ENCODE measurements at regions not wholly inside any gene's neighbourhood (a gene's known extent, or its start where the extent isn't known, plus 50 kb on each side); places are given as distances from the start of the nearest gene placed in this dataset.

- TF ChIP-seq CTCF (IDR thresholded peaks at IDR 0.05; ENCODE audit: control extremely low read depth, extremely low read depth, low read depth, missing control alignments), result no peak
- no peak for DNase-seq (ENCODE audit: extremely low spot score)
- ChIA-PET CTCF (interaction anchor here (1.0 to 1.3 kb wide), 2 partner anchors 17 to 1272 kb away, joined by 3 read pairs; no protein-coding TSS in a partner anchor), POLR2A (no interaction called here)
Measured at GRCh38 chr5:97495301-97495700, 312.3 kb upstream of the RIOK2 start.

- DNase-seq (ENCODE audit: extremely low spot score), result no peak
- no peak for TF ChIP-seq CTCF (IDR thresholded peaks at IDR 0.05; ENCODE audit: control extremely low read depth, extremely low read depth, low read depth, missing control alignments)
- ChIA-PET POLR2A (no interaction called here), CTCF (interaction anchor here (1.3 kb wide), 1 partner anchor 1272 kb away, joined by 3 read pairs; no protein-coding TSS in a partner anchor)
Measured at GRCh38 chr5:97496037-97496436, 313.0 kb upstream of the RIOK2 start.

- TF ChIP-seq CTCF (IDR thresholded peaks at IDR 0.05; ENCODE audit: control extremely low read depth, extremely low read depth, low read depth, missing control alignments), result no peak
- ChIA-PET POLR2A (no interaction called here), CTCF (interaction anchor here (0.9 to 2.3 kb wide), 4 partner anchors 13 to 268 kb away, joined by 3 to 6 read pairs (median 3); no protein-coding TSS in a partner anchor)
- DNase-seq (ENCODE audit: extremely low spot score), result no peak
Measured at GRCh38 chr5:97498657-97499056, 315.6 kb upstream of the RIOK2 start.

- CTCF ChIA-PET, result interaction anchor here (1.0 to 1.1 kb wide), 2 partner anchors 12 to 24 kb away, joined by 3 read pairs; no protein-coding TSS in a partner anchor
- DNase-seq (ENCODE audit: extremely low spot score), result no peak
- TF ChIP-seq CTCF (IDR thresholded peaks at IDR 0.05; ENCODE audit: control extremely low read depth, extremely low read depth, low read depth, missing control alignments), result no peak
- POLR2A ChIA-PET, result no interaction called here
Measured at GRCh38 chr5:97499605-97500004, 316.6 kb upstream of the RIOK2 start.

- DNase-seq (ENCODE audit: extremely low spot score), result no peak
- ChIA-PET CTCF (interaction anchor here (0.9 to 3.2 kb wide), 4 partner anchors 10 to 32 kb away, joined by 3 to 17 read pairs (median 4); no protein-coding TSS in a partner anchor), POLR2A (no interaction called here)
- no peak for TF ChIP-seq CTCF (IDR thresholded peaks at IDR 0.05; ENCODE audit: control extremely low read depth, extremely low read depth, low read depth, missing control alignments)
Measured at GRCh38 chr5:97501286-97501964, 318.4 kb upstream of the RIOK2 start.

- ChIA-PET POLR2A (no interaction called here), CTCF (interaction anchor here (0.9 to 3.2 kb wide), 4 partner anchors 10 to 32 kb away, joined by 3 to 17 read pairs (median 4); no protein-coding TSS in a partner anchor)
- DNase-seq (ENCODE audit: extremely low spot score), result no peak
- TF ChIP-seq CTCF (IDR thresholded peaks at IDR 0.05; ENCODE audit: control extremely low read depth, extremely low read depth, low read depth, missing control alignments), result no peak
Measured at GRCh38 chr5:97501965-97502305, 318.9 kb upstream of the RIOK2 start.

Measured in GM10248 (cell line).